Gastrocnemius medialis (tissue), 4 donors: ENCODE measurements at regions not wholly inside any gene's neighbourhood (a gene's known extent, or its start where the extent isn't known, plus 50 kb on each side); places are given as distances from the start of the nearest gene placed in this dataset.

Experiments used
- ATAC-seq, 2 donors: fragments of 150-250 bp; one replicate each; pipeline ENCODE4 v1.9.1; 2016
- DNase-seq, 2 donors: peaks; one replicate each; pipeline ENCODE4 v3.0.0-alpha.2; 2019
- H3K27ac ChIP-seq, 4 donors: fragments of 200-600 bp; sonication (generic); 1 replicate in 1 of 4; 2 replicates in 3 of 4; pipeline ENCODE4 v1.5.1; 2016 to 2018; ENCODE audit warnings: mild to moderate bottlenecking in 2 of 4, moderate library complexity in 1 of 4
- H3K27me3 ChIP-seq, 3 donors: fragments of 200-600 bp; sonication (generic) in 2 of 3; 1 replicate in 1 of 3; 2 replicates in 2 of 3; pipeline versions ENCODE4 v1.5.1 to v1.6.0; 2016 to 2019; ENCODE audit warnings: mild to moderate bottlenecking in 1 of 3, moderate library complexity in 1 of 3
- H3K36me3 ChIP-seq, 2 donors: fragments of 200-600 bp; sonication (generic) in 1 of 2; one replicate each; pipeline ENCODE4 v1.5.1; 2017 to 2018
- H3K4me1 ChIP-seq, 2 donors: fragments of 200-600 bp; sonication (generic) in 1 of 2; one replicate each; pipeline ENCODE4 v1.5.1; 2016 to 2017; ENCODE audit warnings: mild to moderate bottlenecking in 2 of 2
- H3K4me3 ChIP-seq, 4 donors: fragments of 200-600 bp; sonication (generic) in 3 of 4; 1 replicate in 1 of 4; 2 replicates in 3 of 4; pipeline ENCODE4 v1.5.1; 2016 to 2019; ENCODE audit warnings: mild to moderate bottlenecking in 2 of 4
- H3K9me3 ChIP-seq, 3 donors: fragments of 200-600 bp; sonication (generic) in 2 of 3; 1 replicate in 1 of 3; 2 replicates in 2 of 3; pipeline ENCODE4 v1.5.1; 2016 to 2019
- POLR2A ChIP-seq, 2 donors: fragments of 450-650 bp; IDR thresholded peaks; one replicate each; pipeline ENCODE4 v1.6.1; 2017; ENCODE audit warnings: antibody characterized with exemption in 2 of 2, mild to moderate bottlenecking in 2 of 2, moderate library complexity in 2 of 2
- in situ Hi-C, 4 donors: fragments of 200-750 bp; cut with MboI; loops; one replicate each; pipeline versions ENCODE4 v1.15.0 to v1.8.0; 2017; ENCODE audit warnings: low sequenced_read_pairs in 4 of 4
- intact Hi-C: fragments of 100-400 bp; cut with DNase I; formaldehyde crosslinking; loops from one replicate; pipeline ENCODE4 v1.15.1; 2023; ENCODE audit warnings: low total_unique reads
- TF ChIP-seq, protein P1 (sequence below), 5 experiments: fragments of 450-650 bp in 3 of 5; fragments of 200-600 bp in 2 of 5; sonication (generic) in 2 of 5; IDR thresholded peaks in 4 of 5; conservative IDR thresholded peaks in 1 of 5; 1 replicate in 4 of 5; 2 replicates in 1 of 5; pipeline ENCODE4 v1.5.1; 2016 to 2019; ENCODE audit warnings: antibody characterized with exemption in 5 of 5, mild to moderate bottlenecking in 3 of 5, moderate library complexity in 3 of 5

DNA sequence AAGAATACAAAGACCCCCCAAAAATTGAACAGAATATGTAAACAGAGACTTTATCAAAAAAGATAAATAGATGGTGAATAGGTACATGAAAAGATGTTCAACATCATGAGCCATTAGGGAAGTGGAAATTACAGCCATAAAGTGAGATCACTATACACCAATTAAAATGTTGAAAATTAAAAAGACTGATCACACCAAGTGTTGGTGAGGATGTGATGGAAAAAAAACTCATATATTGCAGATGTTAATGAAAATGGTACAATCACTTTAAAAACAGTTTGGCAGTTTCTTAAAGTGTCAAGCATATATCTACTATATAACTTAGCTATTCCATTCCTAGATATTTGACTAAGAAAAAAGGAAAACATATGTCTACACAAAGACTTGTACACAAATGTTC, 280.5 kb downstream of the DHX35 start:
- H3K9me3 ChIP-seq = peaks cover 0 to 4% (median 0%) of the 10 kb centered on the region in 3 donors
- no peak overlapping the region for H3K4me3 ChIP-seq
- H3K36me3 ChIP-seq = no peaks in the 10 kb centered on the region
- DNase-seq = no peak
- no peaks in the 10 kb centered on the region for H3K4me1 ChIP-seq
- H3K27me3 ChIP-seq = no peaks in the 10 kb centered on the region
- in situ Hi-C loops (no loop called here), intact Hi-C loops (no loop called here)
- TF ChIP-seq, protein P1, sequence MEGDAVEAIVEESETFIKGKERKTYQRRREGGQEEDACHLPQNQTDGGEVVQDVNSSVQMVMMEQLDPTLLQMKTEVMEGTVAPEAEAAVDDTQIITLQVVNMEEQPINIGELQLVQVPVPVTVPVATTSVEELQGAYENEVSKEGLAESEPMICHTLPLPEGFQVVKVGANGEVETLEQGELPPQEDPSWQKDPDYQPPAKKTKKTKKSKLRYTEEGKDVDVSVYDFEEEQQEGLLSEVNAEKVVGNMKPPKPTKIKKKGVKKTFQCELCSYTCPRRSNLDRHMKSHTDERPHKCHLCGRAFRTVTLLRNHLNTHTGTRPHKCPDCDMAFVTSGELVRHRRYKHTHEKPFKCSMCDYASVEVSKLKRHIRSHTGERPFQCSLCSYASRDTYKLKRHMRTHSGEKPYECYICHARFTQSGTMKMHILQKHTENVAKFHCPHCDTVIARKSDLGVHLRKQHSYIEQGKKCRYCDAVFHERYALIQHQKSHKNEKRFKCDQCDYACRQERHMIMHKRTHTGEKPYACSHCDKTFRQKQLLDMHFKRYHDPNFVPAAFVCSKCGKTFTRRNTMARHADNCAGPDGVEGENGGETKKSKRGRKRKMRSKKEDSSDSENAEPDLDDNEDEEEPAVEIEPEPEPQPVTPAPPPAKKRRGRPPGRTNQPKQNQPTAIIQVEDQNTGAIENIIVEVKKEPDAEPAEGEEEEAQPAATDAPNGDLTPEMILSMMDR (IDR thresholded peaks at IDR 0.05 in 4 of 5, conservative IDR thresholded peaks at IDR 0.05 in 1 of 5) = no peak
- TF ChIP-seq POLR2A (IDR thresholded peaks at IDR 0.05) = no peak
- no peak overlapping the region for H3K27ac ChIP-seq
- ATAC-seq = no peak

DNA sequence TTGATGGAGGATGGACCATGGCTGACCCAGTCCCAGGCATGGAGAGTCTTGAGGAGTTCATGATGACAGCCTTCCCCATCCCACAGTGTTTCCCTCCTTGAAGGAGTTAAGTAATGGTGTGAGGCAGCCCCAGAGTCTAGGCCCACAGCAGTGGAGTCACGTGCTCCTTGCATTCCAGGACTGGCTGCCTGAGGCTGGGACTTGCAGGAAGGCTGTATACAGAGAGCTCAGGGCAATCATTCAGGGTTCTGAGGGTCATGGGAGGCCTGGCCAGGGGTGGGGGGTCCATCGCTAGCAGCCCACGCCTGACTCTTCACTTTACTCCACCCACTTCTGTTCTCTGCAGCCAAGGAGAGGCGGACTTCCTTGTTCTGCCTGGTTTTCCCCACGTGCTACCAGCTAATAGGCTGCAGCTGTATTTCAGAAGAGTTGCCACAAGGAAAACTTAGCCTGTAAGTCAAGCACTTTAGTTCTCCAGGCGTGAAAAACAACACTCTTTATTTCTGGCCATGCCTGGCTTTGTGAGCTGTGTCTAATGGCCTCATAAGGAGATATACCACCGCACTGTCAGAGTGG, 272.5 kb downstream of the DHX35 start:
- no peaks in the 10 kb centered on the region for H3K36me3 ChIP-seq
- no peak overlapping the region for H3K4me3 ChIP-seq
- in situ Hi-C loops (no loop called here), intact Hi-C loops (no loop called here)
- no peak overlapping the region for H3K27ac ChIP-seq
- DNase-seq (no peak), ATAC-seq (no peak)
- TF ChIP-seq POLR2A (IDR thresholded peaks at IDR 0.05) = no peak
- TF ChIP-seq, protein P1 (IDR thresholded peaks at IDR 0.05 in 4 of 5, conservative IDR thresholded peaks at IDR 0.05 in 1 of 5) = no peak
- no peaks in the 10 kb centered on the region for H3K9me3 ChIP-seq
- no peaks in the 10 kb centered on the region for H3K27me3 ChIP-seq
- no peaks in the 10 kb centered on the region for H3K4me1 ChIP-seq

DNA sequence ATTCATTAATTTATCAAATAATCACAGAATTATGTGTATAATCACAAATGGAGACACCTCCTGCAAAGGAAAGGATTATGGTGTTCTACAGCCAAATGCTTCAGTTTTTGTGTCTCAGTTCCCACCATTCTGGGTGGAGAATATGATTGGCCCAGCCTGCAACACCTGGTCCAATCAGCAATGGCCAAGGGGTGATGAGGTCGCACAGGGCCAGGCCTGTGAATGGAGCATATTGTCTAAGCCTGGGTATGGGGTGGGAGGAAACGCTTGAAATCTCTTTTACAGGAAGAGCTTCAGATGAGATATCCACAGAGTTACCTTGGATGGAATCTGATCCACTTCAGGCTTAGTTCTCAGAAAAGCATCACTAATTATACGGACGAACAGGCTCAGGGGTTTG, 271.6 kb downstream of the DHX35 start:
- TF ChIP-seq, protein P1 (IDR thresholded peaks at IDR 0.05 in 4 of 5, conservative IDR thresholded peaks at IDR 0.05 in 1 of 5) = no peak
- no peak for TF ChIP-seq POLR2A (IDR thresholded peaks at IDR 0.05)
- no peaks in the 10 kb centered on the region for H3K27me3 ChIP-seq
- ATAC-seq (no peak), DNase-seq (no peak)
- H3K4me1 ChIP-seq = no peaks in the 10 kb centered on the region
- no peaks in the 10 kb centered on the region for H3K9me3 ChIP-seq
- in situ Hi-C loops (no loop called here), intact Hi-C loops (no loop called here)
- H3K27ac ChIP-seq = no peak overlapping the region
- no peak overlapping the region for H3K4me3 ChIP-seq
- no peaks in the 10 kb centered on the region for H3K36me3 ChIP-seq

DNA sequence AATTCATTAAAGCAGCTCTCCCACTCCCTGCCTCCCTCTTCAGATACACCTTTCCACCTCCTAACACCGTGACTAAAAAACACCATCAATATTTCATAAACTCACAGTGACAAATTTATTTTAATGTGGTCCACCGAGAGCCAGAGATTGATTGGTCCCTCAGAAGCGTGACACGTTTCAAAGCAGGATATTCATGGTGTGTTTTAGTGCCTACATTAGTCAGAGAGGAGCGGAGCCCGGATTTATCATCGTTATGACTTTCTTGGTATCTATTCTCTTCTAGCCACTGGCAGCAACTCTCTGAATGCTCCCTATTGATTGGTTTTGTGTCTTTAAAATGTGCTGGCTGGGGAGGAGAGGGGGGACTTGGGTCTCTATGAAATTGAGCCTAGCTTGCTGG, 265.3 kb downstream of the DHX35 start:
- Histone ChIP-seq H3K9me3 (no peaks in the 10 kb centered on the region), H3K4me3 (no peak overlapping the region), H3K36me3 (no peaks in the 10 kb centered on the region), H3K4me1 (no peaks in the 10 kb centered on the region), H3K27ac (no peak overlapping the region), H3K27me3 (no peaks in the 10 kb centered on the region)
- ATAC-seq (no peak), DNase-seq (no peak)
- TF ChIP-seq, protein P1 (IDR thresholded peaks at IDR 0.05 in 4 of 5, conservative IDR thresholded peaks at IDR 0.05 in 1 of 5) = no peak
- no peak for TF ChIP-seq POLR2A (IDR thresholded peaks at IDR 0.05)
- intact Hi-C loops (no loop called here), in situ Hi-C loops (no loop called here)

DNA sequence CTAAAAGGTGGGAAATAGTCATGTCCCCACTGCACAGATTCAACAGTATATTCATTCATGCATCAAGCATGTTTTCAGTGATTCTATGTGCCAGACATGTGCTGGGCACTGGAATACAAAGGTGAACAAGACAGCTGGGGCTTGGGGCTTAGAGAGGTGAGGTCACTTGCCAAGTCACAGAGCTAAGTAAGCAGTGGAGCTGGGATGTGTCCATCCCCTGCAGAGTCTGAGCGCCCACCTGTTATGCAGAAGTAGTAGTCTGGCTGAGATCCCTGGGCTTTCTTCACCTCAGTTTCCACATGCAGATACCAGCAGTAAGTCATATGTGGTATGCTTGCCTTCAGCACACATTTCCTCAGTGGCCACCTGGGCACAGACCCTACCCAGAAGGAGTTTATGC, 263.8 kb downstream of the DHX35 start:
- Histone ChIP-seq H3K9me3 (no peaks in the 10 kb centered on the region), H3K27me3 (no peaks in the 10 kb centered on the region), H3K4me1 (no peaks in the 10 kb centered on the region), H3K36me3 (no peaks in the 10 kb centered on the region), H3K27ac (no peak overlapping the region), H3K4me3 (no peak overlapping the region)
- in situ Hi-C loops (no loop called here), intact Hi-C loops (no loop called here)
- DNase-seq = no peak
- TF ChIP-seq POLR2A (IDR thresholded peaks at IDR 0.05) = no peak
- TF ChIP-seq, protein P1 (IDR thresholded peaks at IDR 0.05 in 4 of 5, conservative IDR thresholded peaks at IDR 0.05 in 1 of 5) = no peak
- no peak for ATAC-seq
